B cell (primary cell): ENCODE measurements at regions not wholly inside any gene's neighbourhood (a gene's known extent, or its start where the extent isn't known, plus 50 kb on each side); places are given as distances from the start of the nearest gene placed in this dataset.

ENCODE experiments used
- ATAC-seq: fragments of 200-7000 bp; cut with Tn5 transposase; one replicate; pipeline ENCODE4 v1.10.0; 2021; ENCODE audit warnings: low read depth, mild to moderate bottlenecking, moderate number of reproducible peaks, moderate library complexity
- CTCF ChIA-PET: fragments of 350-600 bp; sonication (Branson Sonifier 250); formaldehyde crosslinking; loops from one replicate; lab custom pipeline; 2021; ENCODE audit warnings: antibody characterized with exemption, inconsistent platforms; lab: Charles Lee
- POLR2A ChIA-PET: fragments of 350-600 bp; sonication (Branson Sonifier 250); formaldehyde crosslinking; loops from one replicate; lab custom pipeline; 2021; ENCODE audit warnings: antibody characterized with exemption; lab: Charles Lee
- DNase-seq: peaks from one replicate; pipeline ENCODE4 v3.0.0; 2013
- H2AFZ ChIP-seq: 2 replicates; pipeline ENCODE4 v1.6.1; 2012; ENCODE audit warnings: mild to moderate bottlenecking, low read depth, low read length; ENCODE audit not compliant: insufficient read depth, poor library complexity, severe bottlenecking
- H3K27ac ChIP-seq, 2 donors: 1 replicate in 1 of 2; 2 replicates in 1 of 2; pipeline ENCODE4 v1.5.1; 2012 to 2013; ENCODE audit warnings: low read length in 2 of 2, mild to moderate bottlenecking in 2 of 2, moderate library complexity in 1 of 2
- H3K27me3 ChIP-seq, 4 experiments: fragments of 200-600 bp in 1 of 4; sonication (generic) in 1 of 4; replicated peaks in 1 of 4; 1 replicate in 2 of 4; 2 replicates in 2 of 4; pipeline versions ENCODE4 v1.6.1 to v1.7.0; 2013 to 2016; ENCODE audit warnings: low read length in 3 of 4, mild to moderate bottlenecking in 2 of 4, mixed read lengths in 1 of 4, moderate library complexity in 1 of 4; ENCODE audit not compliant: insufficient read depth in 4 of 4, control insufficient read depth in 3 of 4; ENCODE audit errors: control extremely low read depth in 1 of 4
- H3K36me3 ChIP-seq, 2 experiments: replicated peaks in 1 of 2; 1 replicate in 1 of 2; 2 replicates in 1 of 2; pipeline versions ENCODE4 v1.6.1 to v1.7.1; 2013; ENCODE audit warnings: low read length in 1 of 2; ENCODE audit not compliant: insufficient read depth in 2 of 2, control insufficient read depth in 1 of 2; ENCODE audit errors: control extremely low read depth in 1 of 2, extremely low read depth in 1 of 2
- H3K4me1 ChIP-seq, 2 donors: fragments of 200-600 bp in 1 of 2; sonication (generic) in 1 of 2; 1 replicate in 1 of 2; 2 replicates in 1 of 2; pipeline versions ENCODE4 v1.5.1 to v1.6.1; 2013 to 2017; ENCODE audit warnings: low read length in 2 of 2; ENCODE audit not compliant: control insufficient read depth in 2 of 2, insufficient read depth in 2 of 2
- H3K4me2 ChIP-seq: replicated peaks from 2 replicates; pipeline ENCODE3; 2012; ENCODE audit warnings: mild to moderate bottlenecking, low read depth, low read length; ENCODE audit not compliant: poor library complexity, severe bottlenecking
- H3K4me3 ChIP-seq, 5 experiments: fragments of 200-600 bp in 1 of 5; sonication (generic) in 1 of 5; 1 replicate in 3 of 5; 2 replicates in 2 of 5; pipeline versions ENCODE4 v1.5.1 to v1.7.0; 2011 to 2016; ENCODE audit warnings: low read length in 4 of 5, mild to moderate bottlenecking in 4 of 5, low read depth in 2 of 5, control low read depth in 1 of 5, moderate library complexity in 1 of 5; ENCODE audit not compliant: insufficient read depth in 1 of 5; ENCODE audit errors: control extremely low read depth in 1 of 5, extremely low read depth in 1 of 5
- H3K79me2 ChIP-seq: fragments of 200-600 bp; sonication (generic); one replicate; pipeline ENCODE4 v1.6.0; 2016; ENCODE audit warnings: low read length; ENCODE audit not compliant: control insufficient read depth, insufficient read depth
- H3K9ac ChIP-seq: fragments of 200-600 bp; sonication (generic); 2 replicates; pipeline ENCODE4 v1.6.1; 2017; ENCODE audit warnings: mild to moderate bottlenecking, low read length, moderate library complexity
- H3K9me3 ChIP-seq, 3 donors: one replicate each; pipeline versions ENCODE4 v1.6.1 to v1.7.1; 2013; ENCODE audit warnings: low read length in 2 of 3; ENCODE audit not compliant: control insufficient read depth in 2 of 3, insufficient read depth in 1 of 3; ENCODE audit errors: control extremely low read depth in 1 of 3
- H4K20me1 ChIP-seq: 2 replicates; pipeline ENCODE4 v1.6.0; 2012; ENCODE audit warnings: mild to moderate bottlenecking, low read length; ENCODE audit not compliant: insufficient read depth, control insufficient read depth, poor library complexity, severe bottlenecking
- H3K27ac Mint-ChIP-seq: one replicate; pipeline ENCODE4 v1.8.0; 2021; ENCODE audit warnings: mixed read lengths
- H3K27me3 Mint-ChIP-seq: one replicate; pipeline ENCODE4 v1.8.0; 2021; ENCODE audit warnings: mixed read lengths
- H3K4me1 Mint-ChIP-seq: one replicate; pipeline ENCODE4 v1.8.0; 2021; ENCODE audit warnings: mixed read lengths
- H3K4me3 Mint-ChIP-seq: one replicate; pipeline ENCODE4 v1.8.0; 2021; ENCODE audit warnings: mixed read lengths
- H3K9me3 Mint-ChIP-seq: one replicate; pipeline ENCODE4 v1.8.0; 2022; ENCODE audit warnings: mixed read lengths; ENCODE audit not compliant: insufficient read depth
- EZH2 ChIP-seq: IDR thresholded peaks from 2 replicates; pipeline ENCODE4 v1.6.1; 2012; ENCODE audit warnings: borderline replicate concordance, low read depth, mild to moderate bottlenecking, moderate library complexity, low read length; ENCODE audit not compliant: insufficient read depth, poor library complexity, severe bottlenecking
- WGBS: methylation state at CpG from one replicate; pipeline ENCODE4 v1.1.5; 2013; ENCODE audit warnings: missing lambda C conversion rate; ENCODE audit not compliant: insufficient coverage; 5-methylcytosine and 5-hydroxymethylcytosine counted together
- intact Hi-C: fragments of 100-400 bp; cut with micrococcal nuclease; formaldehyde crosslinking; loops from one replicate; pipeline ENCODE4 v1.10.0; 2022
- TF ChIP-seq, protein P1 (sequence below): fragments of 200-600 bp; IDR thresholded peaks from one replicate; pipeline ENCODE4 v1.8.0; 2022; ENCODE audit warnings: antibody characterized with exemption, mild to moderate bottlenecking

DNA sequence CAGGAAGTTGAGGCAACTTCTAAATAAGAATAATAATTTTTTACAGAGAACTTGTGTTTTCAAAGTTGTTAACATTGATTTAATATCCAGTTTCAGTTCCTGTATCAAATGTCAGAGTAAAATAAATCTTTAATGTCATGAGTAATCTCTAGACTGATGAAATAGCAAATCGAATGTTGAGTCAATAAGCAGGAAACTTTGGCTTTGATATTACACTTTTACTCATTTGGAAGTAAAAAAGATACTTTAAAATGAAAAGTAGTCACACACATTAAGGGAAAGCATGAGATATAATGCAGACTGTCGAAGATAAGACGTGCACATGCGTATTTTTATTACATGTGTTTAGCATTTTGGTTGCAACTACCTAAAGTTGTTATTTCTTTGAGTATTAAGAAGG lies 78.2 kb upstream of the PTGDR start:
- peaks cover 0 to 2% (median 0%) of the 10 kb centered on the region in 3 donors for H3K9me3 ChIP-seq
- Mint-ChIP-seq H3K27me3 (no peaks in the 10 kb centered on the region), H3K9me3 (peaks cover 1% of the 10 kb centered on the region), H3K27ac (no peak overlapping the region), H3K4me3 (no peak overlapping the region), H3K4me1 (peaks cover 12% of the 10 kb centered on the region)
- TF ChIP-seq, protein P1, sequence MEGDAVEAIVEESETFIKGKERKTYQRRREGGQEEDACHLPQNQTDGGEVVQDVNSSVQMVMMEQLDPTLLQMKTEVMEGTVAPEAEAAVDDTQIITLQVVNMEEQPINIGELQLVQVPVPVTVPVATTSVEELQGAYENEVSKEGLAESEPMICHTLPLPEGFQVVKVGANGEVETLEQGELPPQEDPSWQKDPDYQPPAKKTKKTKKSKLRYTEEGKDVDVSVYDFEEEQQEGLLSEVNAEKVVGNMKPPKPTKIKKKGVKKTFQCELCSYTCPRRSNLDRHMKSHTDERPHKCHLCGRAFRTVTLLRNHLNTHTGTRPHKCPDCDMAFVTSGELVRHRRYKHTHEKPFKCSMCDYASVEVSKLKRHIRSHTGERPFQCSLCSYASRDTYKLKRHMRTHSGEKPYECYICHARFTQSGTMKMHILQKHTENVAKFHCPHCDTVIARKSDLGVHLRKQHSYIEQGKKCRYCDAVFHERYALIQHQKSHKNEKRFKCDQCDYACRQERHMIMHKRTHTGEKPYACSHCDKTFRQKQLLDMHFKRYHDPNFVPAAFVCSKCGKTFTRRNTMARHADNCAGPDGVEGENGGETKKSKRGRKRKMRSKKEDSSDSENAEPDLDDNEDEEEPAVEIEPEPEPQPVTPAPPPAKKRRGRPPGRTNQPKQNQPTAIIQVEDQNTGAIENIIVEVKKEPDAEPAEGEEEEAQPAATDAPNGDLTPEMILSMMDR = no peak
- no peak for TF ChIP-seq EZH2
- no peaks in the 10 kb centered on the region for H3K36me3 ChIP-seq
- no peak for ATAC-seq
- no CpG with 5 or more reads among the region's 4 CpGs for WGBS
- ChIA-PET POLR2A (no interaction called here), CTCF (no interaction called here)
- no peaks in the 10 kb centered on the region for H3K79me2 ChIP-seq
- intact Hi-C loops = no loop called here
- peak overlapping the region; percentile 20 for H3K4me2 ChIP-seq
- no peak for DNase-seq
- H4K20me1 ChIP-seq = no peaks in the 10 kb centered on the region
- no peaks in the 10 kb centered on the region for H3K27me3 ChIP-seq
- H3K4me3 ChIP-seq = no peak overlapping the region
- H3K9ac ChIP-seq = no peak overlapping the region
- H2AFZ ChIP-seq = no peak overlapping the region
- H3K4me1 ChIP-seq = peaks cover 7 to 9% of the 10 kb centered on the region in 2 donors
- H3K27ac ChIP-seq = no peak overlapping the region

DNA sequence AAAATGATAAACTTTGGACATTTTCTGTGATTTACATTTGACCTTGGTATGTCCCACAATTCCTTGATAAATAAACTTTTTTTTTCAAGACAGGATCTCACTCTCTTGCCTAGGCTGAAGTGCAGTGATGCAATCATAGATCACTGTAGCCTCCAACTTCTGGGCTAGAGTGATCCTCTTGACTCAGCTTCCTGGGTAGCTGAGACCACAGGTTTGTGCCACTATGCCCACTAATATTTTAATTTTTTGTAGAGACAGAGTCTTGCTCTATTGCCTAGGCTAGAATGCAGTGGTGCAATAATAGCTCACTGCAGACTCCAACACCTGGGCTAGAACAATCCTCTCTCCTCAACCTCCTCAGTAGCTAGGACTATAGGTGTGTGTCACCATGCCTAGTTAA lies 79.1 kb upstream of the PTGDR start:
- Mint-ChIP-seq H3K27me3 (no peaks in the 10 kb centered on the region), H3K4me1 (peaks cover 12% of the 10 kb centered on the region), H3K9me3 (peaks cover 1% of the 10 kb centered on the region), H3K4me3 (no peak overlapping the region), H3K27ac (no peak overlapping the region)
- Histone ChIP-seq H3K79me2 (no peaks in the 10 kb centered on the region), H3K27me3 (no peaks in the 10 kb centered on the region), H3K9me3 (no peaks in the 10 kb centered on the region), H2AFZ (no peak overlapping the region), H3K36me3 (no peaks in the 10 kb centered on the region), H4K20me1 (no peaks in the 10 kb centered on the region), H3K4me3 (no peak overlapping the region), H3K9ac (no peak overlapping the region), H3K4me2 (no peak overlapping the region), H3K27ac (no peak overlapping the region), H3K4me1 (peaks cover 7 to 9% of the 10 kb centered on the region in 2 donors)
- CTCF ChIA-PET = no interaction called here
- DNase-seq = no peak
- TF ChIP-seq, protein P1 = no peak
- TF ChIP-seq EZH2 = no peak
- intact Hi-C loops = no loop called here
- POLR2A ChIA-PET = interaction anchor here (0.7 kb wide), 1 partner anchor 13 kb away, joined by 3 read pairs; no protein-coding TSS in a partner anchor
- ATAC-seq = no peak
